ACHN (cell line): ENCODE measurements at regions not wholly inside any gene's neighbourhood (a gene's known extent, or its start where the extent isn't known, plus 50 kb on each side); places are given as distances from the start of the nearest gene placed in this dataset.
"Not testable (repeated sequence)": the region's sequence is repeated elsewhere in the genome, so short reads cannot be mapped to it uniquely, and the experiment has no call there.

Experiments used
- DNase-seq: peaks from one replicate; pipeline ENCODE4 v3.0.0-alpha.2; 2015
- in situ Hi-C: cut with HindIII; loops from 2 replicates; pipeline ENCODE4 v1.10.0; 2017; ENCODE audit warnings: low sequenced_read_pairs, low pct_ligation_motif_present, low pct_unique_long_range_greater_than_20kb

GRCh38 chr12:72832024-72832423, 559.9 kb downstream of the TRHDE start:
- in situ Hi-C loops = no loop called here
- no peak for DNase-seq

- DNase-seq = no peak
- in situ Hi-C loops = no loop called here
Measured at GRCh38 chr12:72836194-72836593, 564.0 kb downstream of the TRHDE start.

DNA sequence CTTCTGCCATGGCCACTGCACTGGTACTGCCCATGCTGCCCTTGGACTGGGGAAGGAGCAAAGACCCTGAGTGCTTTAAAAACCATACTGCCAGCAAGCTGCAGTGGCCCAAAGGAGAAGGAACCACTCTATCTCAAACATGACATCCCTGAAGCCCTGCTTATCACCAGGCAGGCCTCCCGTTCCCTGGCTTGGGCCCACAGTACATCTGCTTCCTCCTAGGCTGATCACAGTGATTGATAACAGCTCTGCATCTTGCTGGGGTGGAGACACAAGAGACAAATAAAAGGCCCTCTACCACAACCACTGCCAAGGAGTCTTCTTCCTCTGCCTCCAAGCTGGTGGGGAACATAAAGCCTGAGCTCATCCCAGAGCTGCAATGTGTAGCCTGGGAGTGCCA, 567.5 kb downstream of the TRHDE start:
- in situ Hi-C loops = no loop called here
- no peak for DNase-seq

- no peak for DNase-seq
- in situ Hi-C loops = no loop called here
Measured at GRCh38 chr12:72863671-72864070, 591.5 kb downstream of the TRHDE start.

DNA sequence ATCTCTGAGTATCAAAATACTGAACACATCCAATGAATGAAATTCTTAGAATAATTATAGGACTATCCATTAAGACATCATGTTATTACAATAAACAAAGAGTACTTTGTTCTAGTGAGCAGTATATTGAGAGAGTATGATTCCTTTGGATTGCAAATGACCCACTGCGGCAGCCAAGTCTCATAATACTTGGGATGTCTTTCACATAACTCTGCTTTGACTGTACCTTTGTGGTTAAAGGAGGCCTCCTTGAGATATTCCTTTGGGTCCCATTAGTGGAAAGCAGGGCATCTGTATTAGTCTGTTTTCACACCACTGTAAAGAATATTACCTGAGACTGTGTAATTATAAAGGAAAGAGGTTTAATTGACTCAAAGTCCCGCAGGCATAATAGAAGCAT, 593.8 kb downstream of the TRHDE start:
- in situ Hi-C loops = no loop called here

GRCh38 chr12:72869024-72869423, 596.9 kb downstream of the TRHDE start:
- in situ Hi-C loops = no loop called here
- DNase-seq = no peak

More for the DNA sequence above, 593.8 kb downstream of the TRHDE start:
- DNase-seq = no peak

- no peak for DNase-seq
- in situ Hi-C loops = no loop called here
Measured at GRCh38 chr12:72872238-72872887, 600.2 kb downstream of the TRHDE start.

DNA sequence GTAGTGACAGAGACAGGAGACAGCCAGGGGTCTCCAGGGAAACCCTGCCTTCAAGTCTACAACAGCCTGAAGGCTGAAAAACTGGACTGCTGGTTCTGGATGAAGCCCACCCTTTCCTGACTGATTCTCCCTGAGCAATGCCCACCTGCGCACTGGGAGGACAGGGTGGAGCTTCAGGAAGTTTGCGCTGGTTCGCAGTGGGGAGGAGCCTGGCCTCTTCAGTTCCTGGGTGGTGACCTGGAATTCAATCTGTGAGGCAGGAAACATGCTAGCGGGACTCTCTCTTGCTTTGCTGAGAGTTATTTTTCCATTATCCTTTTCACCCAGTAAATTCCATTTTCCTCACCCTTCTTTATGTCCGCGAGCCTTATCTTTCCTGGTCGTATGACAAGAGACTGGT, 600.8 kb downstream of the TRHDE start:
- in situ Hi-C loops = no loop called here
- no peak for DNase-seq

DNA sequence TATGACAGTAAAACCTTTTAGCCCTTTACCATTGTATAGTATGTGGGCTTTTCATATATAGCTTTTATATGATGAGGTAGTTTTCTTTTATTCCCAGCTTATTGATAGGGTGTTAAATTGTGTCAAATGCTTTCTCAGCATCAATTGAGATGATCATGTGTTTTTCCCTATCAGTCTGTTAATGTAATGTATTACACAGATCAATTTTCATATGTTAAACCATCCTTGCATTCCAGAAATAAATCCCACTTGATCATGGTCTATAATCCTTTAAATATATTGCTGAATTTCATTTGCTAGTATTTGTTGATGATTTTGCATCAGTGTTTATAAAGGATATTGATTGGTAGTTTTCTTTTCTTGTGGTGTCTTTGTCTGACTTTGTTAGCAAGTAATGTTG, 603.9 kb downstream of the TRHDE start:
- in situ Hi-C loops = no loop called here
- DNase-seq = no peak

DNA sequence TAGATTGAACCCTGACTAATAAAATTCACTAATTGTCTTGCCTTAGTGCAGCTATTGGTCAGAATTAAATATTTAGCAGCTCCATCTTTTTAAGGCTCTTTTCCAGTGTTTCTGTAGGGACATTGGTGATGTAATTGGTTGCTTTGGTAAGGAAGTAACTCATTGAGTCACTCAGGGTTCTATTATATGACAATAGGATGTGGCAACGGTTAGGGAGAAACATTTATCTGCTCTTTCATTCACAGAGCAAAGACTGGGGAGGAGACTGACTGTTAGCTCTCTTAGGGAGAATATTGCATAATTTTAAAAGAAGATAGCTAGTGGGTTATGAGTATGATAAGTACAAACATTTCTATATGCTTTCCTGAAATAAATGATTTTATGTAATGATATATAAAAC, 616.5 kb downstream of the TRHDE start:
- no peak for DNase-seq
- in situ Hi-C loops = no loop called here

DNA sequence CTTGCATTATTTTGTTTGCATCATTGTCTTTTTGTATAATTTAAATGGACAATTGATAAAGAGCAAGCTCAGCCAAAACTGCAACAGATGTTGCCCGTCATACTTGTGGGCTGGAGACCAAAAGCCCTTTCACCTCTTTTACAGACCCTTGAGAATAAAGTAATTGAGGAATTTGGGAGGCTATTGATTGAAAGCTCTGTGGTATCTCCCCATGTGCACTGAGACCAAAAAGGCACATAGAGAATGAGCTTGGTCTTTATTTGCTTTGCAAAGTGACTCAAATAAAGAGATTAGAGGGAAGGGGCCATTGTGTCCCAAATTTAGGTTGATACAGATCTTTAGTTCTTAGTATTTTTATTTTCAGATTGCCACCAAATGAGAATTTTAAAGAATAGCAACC, 617.6 kb downstream of the TRHDE start:
- in situ Hi-C loops = no loop called here
- DNase-seq = no peak

GRCh38 chr12:72901685-72902084, 629.5 kb downstream of the TRHDE start:
- no peak for DNase-seq
- in situ Hi-C loops = no loop called here

DNA sequence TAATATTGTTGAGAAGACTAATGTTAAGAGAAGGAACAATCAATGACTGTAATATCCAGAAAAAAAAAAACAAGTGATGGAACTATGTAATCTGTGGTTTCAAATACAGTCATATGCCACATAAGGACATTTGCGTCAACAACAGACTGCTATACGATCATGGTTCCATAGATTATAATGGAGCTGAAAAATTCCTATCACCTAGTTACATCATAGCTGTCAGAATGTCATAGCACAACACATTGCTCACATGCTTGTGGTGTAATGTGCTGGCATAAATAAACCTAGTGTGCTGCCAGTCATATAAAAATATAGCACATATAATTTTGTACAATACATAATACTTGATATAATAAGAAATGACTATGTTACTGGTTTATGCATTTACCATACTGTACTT, 653.5 kb downstream of the TRHDE start:
- DNase-seq = no peak
- in situ Hi-C loops = no loop called here

- DNase-seq, in situ Hi-C loops: not testable (repeated sequence)
Measured at GRCh38 chr12:72931838-72932237, 659.7 kb downstream of the TRHDE start.

GRCh38 chr12:72937486-72937885, 665.3 kb downstream of the TRHDE start:
- no peak for DNase-seq
- in situ Hi-C loops = no loop called here

GRCh38 chr12:72957454-72957853, 685.3 kb downstream of the TRHDE start:
- no peak for DNase-seq
- in situ Hi-C loops = no loop called here

- in situ Hi-C loops = no loop called here
Measured at GRCh38 chr12:72966684-72967083, 694.5 kb downstream of the TRHDE start.

DNA sequence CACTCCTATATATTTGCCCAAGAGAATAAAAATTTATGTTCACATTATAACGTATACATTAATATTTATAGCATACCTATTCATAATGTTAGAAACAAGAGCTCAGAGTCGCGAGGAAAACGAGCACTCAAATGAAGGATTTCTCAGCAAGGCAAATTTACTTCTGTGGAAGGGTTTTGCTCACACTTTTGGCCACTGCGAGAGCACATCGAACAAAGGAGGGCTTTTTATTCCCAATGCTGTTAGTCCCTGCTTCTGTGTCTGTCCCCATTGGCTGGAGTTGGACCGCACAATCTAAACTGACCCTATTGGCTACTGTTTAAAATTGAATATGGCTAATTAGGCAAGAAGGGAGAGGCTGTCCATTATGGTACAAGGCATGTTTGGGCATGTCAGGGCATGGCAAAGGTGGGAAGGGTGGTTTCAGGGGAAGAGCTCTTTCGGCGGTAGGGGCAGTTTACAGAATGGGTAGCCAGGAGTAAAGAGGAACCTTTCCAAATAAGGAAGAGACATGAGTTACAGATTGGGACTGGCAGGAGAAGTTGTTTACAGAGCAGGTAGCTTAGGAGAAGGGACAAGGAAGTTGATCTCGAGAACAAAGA, 702.9 kb downstream of the TRHDE start:
- in situ Hi-C loops = no loop called here
- DNase-seq = no peak

More at GRCh38 chr12:72966684-72967083, 694.5 kb downstream of the TRHDE start:
- no peak for DNase-seq

- in situ Hi-C loops = no loop called here
- no peak for DNase-seq
Measured at GRCh38 chr12:72978999-72979398, 706.8 kb downstream of the TRHDE start.

- in situ Hi-C loops = no loop called here
- DNase-seq = no peak
Measured at GRCh38 chr12:72982356-72982755, 710.2 kb downstream of the TRHDE start.
